Heart left ventricle (tissue), 13 donors: ENCODE measurements at regions not wholly inside any gene's neighbourhood (a gene's known extent, or its start where the extent isn't known, plus 50 kb on each side); places are given as distances from the start of the nearest gene placed in this dataset.

Experiments
- POLR2A ChIP-seq, 2 donors: fragments of 450-650 bp; IDR thresholded peaks; one replicate each; pipeline ENCODE4 v1.6.1; 2017; ENCODE audit warnings: antibody characterized with exemption in 2 of 2, mild to moderate bottlenecking in 2 of 2, moderate library complexity in 2 of 2
- TF ChIP-seq, protein P1 (sequence below), 12 donors: fragments of 200-600 bp; sonication (generic) in 4 of 12; IDR thresholded peaks; one replicate each; pipeline versions ENCODE4 v1.5.0 to v1.8.0; 2018 to 2022; ENCODE audit warnings: antibody characterized with exemption in 12 of 12, mild to moderate bottlenecking in 5 of 12
- donor health status: ischemic (EF 13 %, LVEDD 7.1; RV severe dilation, severe dysfunction).
- donor health status: DM: no; HTN: yes; CAD: no.
- donor health status: DM: no; HTN: no; CAD: no.
- donor health status: ischemic (EF 25% LVEDD 6.9; RV normal size, moderate dysfunction).
- donor health status: ischemic (EF 25% LVEDD 5.7; RV mildly dilated, moderate dysfunction).
- donor health status: ischemic (EF 35%, LVEDD 5.7; RV mildly dilated, moderate dysfunction).
- donor health status: nonischemic (EF 11% LVEDD 7.7; RV severe dilation, severe dysfunction).
- donor health status: DM: yes; HTN: yes; CAD: no.
- donor health status: PGD.
- donor health status: ischemic (EF 29% LVEDD 5.4; RV normal size, mild dysfunction).
- donor health status: nonischemic (EF 23%, LVEDD 6.1; RV moderate dilation, normal function).

DNA sequence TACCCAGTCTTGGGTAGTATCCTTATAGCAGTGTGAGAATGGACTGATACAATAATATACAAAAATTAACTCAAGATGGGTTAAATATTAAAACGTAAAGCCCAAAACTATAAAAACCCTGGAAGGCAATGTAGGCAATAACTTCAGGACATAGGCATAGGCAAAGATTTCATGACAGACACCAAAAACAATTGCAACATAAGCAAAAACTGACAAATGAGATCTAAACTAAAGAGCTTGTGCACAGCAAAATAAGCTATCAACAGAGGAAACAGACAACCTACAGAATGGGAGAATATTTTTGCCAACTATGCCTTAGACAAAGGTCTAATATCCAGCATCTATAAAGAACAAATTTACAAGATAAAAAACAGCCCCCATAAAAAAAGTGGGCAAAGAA, 204.8 kb upstream of the CCDC54 start:
- TF ChIP-seq, protein P1, sequence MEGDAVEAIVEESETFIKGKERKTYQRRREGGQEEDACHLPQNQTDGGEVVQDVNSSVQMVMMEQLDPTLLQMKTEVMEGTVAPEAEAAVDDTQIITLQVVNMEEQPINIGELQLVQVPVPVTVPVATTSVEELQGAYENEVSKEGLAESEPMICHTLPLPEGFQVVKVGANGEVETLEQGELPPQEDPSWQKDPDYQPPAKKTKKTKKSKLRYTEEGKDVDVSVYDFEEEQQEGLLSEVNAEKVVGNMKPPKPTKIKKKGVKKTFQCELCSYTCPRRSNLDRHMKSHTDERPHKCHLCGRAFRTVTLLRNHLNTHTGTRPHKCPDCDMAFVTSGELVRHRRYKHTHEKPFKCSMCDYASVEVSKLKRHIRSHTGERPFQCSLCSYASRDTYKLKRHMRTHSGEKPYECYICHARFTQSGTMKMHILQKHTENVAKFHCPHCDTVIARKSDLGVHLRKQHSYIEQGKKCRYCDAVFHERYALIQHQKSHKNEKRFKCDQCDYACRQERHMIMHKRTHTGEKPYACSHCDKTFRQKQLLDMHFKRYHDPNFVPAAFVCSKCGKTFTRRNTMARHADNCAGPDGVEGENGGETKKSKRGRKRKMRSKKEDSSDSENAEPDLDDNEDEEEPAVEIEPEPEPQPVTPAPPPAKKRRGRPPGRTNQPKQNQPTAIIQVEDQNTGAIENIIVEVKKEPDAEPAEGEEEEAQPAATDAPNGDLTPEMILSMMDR (IDR thresholded peaks at IDR 0.05) = no peak
- no peak for TF ChIP-seq POLR2A (IDR thresholded peaks at IDR 0.05)
